ENCODE measurements at regions not wholly inside any gene's neighbourhood (a gene's known extent, or its start where the extent isn't known, plus 50 kb on each side); places are given as distances from the start of the nearest gene placed in this dataset.

- H3K36me3 Mint-ChIP-seq (ENCODE audit: low read depth): no peaks in the 10 kb centered on the region
- H3K27me3 Mint-ChIP-seq (ENCODE audit: insufficient read depth): no peaks in the 10 kb centered on the region; the same call in 1 of the 2 replicates
- TF ChIP-seq CTCF (IDR thresholded peaks at IDR 0.05): no peak
- peaks cover 56% of the 10 kb centered on the region for H3K9me3 Mint-ChIP-seq
- no peak overlapping the region for H3K27ac Mint-ChIP-seq
- no peak overlapping the region for H3K4me3 Mint-ChIP-seq
- DNase-seq: no peak
- no peaks in the 10 kb centered on the region for H3K4me1 Mint-ChIP-seq (ENCODE audit: low read depth)
These were observed 520.5 kb upstream of the CDH7 start for GRCh38 chr18:65230311-65230710.

- TF ChIP-seq CTCF (IDR thresholded peaks at IDR 0.05): no peak
- H3K27me3 Mint-ChIP-seq (ENCODE audit: insufficient read depth): no peaks in the 10 kb centered on the region
- no peak for DNase-seq
- peaks cover 54% of the 10 kb centered on the region for H3K9me3 Mint-ChIP-seq
- H3K4me1 Mint-ChIP-seq (ENCODE audit: low read depth): no peaks in the 10 kb centered on the region
- no peak overlapping the region for H3K4me3 Mint-ChIP-seq
- H3K36me3 Mint-ChIP-seq (ENCODE audit: low read depth): no peaks in the 10 kb centered on the region
- no peak overlapping the region for H3K27ac Mint-ChIP-seq
These were observed 522.8 kb upstream of the CDH7 start for GRCh38 chr18:65227970-65228369.

GRCh38 chr18:65221736-65222135 is 529.1 kb upstream of the CDH7 start:
- TF ChIP-seq CTCF (IDR thresholded peaks at IDR 0.05): no peak
- Mint-ChIP-seq H3K27me3 (ENCODE audit: insufficient read depth) (no peaks in the 10 kb centered on the region; the same call in 1 of the 2 replicates), H3K36me3 (ENCODE audit: low read depth) (no peaks in the 10 kb centered on the region; the same call in 1 of the 2 replicates), H3K4me1 (ENCODE audit: low read depth) (no peaks in the 10 kb centered on the region), H3K9me3 (peaks cover 33% of the 10 kb centered on the region), H3K4me3 (no peak overlapping the region), H3K27ac (no peak overlapping the region)
- no peak for DNase-seq

- no peak for TF ChIP-seq CTCF (IDR thresholded peaks at IDR 0.05)
- no peaks in the 10 kb centered on the region for H3K4me1 Mint-ChIP-seq (ENCODE audit: low read depth)
- H3K27me3 Mint-ChIP-seq (ENCODE audit: insufficient read depth): no peaks in the 10 kb centered on the region; the same call in 1 of the 2 replicates
- H3K9me3 Mint-ChIP-seq: peaks cover 33% of the 10 kb centered on the region
- H3K27ac Mint-ChIP-seq: no peak overlapping the region
- H3K36me3 Mint-ChIP-seq (ENCODE audit: low read depth): no peaks in the 10 kb centered on the region; the same call in 1 of the 2 replicates
- DNase-seq: no peak
- no peak overlapping the region for H3K4me3 Mint-ChIP-seq
These were observed 529.7 kb upstream of the CDH7 start for GRCh38 chr18:65221115-65221514.

GRCh38 chr18:65215865-65216466 is 534.8 kb upstream of the CDH7 start:
- no peak for DNase-seq
- Mint-ChIP-seq H3K4me1 (ENCODE audit: low read depth) (no peaks in the 10 kb centered on the region), H3K4me3 (no peak overlapping the region), H3K27me3 (ENCODE audit: insufficient read depth) (no peaks in the 10 kb centered on the region; the same call in 1 of the 2 replicates), H3K9me3 (peaks cover 19% of the 10 kb centered on the region), H3K36me3 (ENCODE audit: low read depth) (no peaks in the 10 kb centered on the region; the same call in 1 of the 2 replicates), H3K27ac (no peak overlapping the region)
- no peak for TF ChIP-seq CTCF (IDR thresholded peaks at IDR 0.05)
